PFSK-1 (cell line): ENCODE measurements at regions not wholly inside any gene's neighbourhood (a gene's known extent, or its start where the extent isn't known, plus 50 kb on each side); places are given as distances from the start of the nearest gene placed in this dataset.

Experiments used
- FOXP2 ChIP-seq: optimal IDR thresholded peaks from 2 replicates; pipeline ENCODE3; 2011; ENCODE audit warnings: borderline replicate concordance, control low read depth, inconsistent platforms; ENCODE audit not compliant: insufficient read depth; ENCODE audit errors: extremely low read length, extremely low read depth
- POLR2AphosphoS5 ChIP-seq: IDR thresholded peaks from 2 replicates; pipeline ENCODE4 v1.6.1; 2012; ENCODE audit warnings: low read depth, mild to moderate bottlenecking, control low read depth, low read length, moderate library complexity
- REST ChIP-seq, 2 experiments: IDR thresholded peaks; 2 replicates each; pipeline versions ENCODE4 v1.6.1 to v1.8.0; 2011 to 2012; ENCODE audit warnings: low read depth in 2 of 2, low read length in 2 of 2, control low read depth in 1 of 2, inconsistent platforms in 1 of 2, mild to moderate bottlenecking in 1 of 2, moderate library complexity in 1 of 2; ENCODE audit not compliant: insufficient read depth in 1 of 2
- SIN3A ChIP-seq: IDR thresholded peaks from 2 replicates; pipeline ENCODE4 v1.6.1; 2012; ENCODE audit warnings: mild to moderate bottlenecking, low read length, moderate library complexity, borderline replicate concordance; ENCODE audit not compliant: insufficient read depth

DNA sequence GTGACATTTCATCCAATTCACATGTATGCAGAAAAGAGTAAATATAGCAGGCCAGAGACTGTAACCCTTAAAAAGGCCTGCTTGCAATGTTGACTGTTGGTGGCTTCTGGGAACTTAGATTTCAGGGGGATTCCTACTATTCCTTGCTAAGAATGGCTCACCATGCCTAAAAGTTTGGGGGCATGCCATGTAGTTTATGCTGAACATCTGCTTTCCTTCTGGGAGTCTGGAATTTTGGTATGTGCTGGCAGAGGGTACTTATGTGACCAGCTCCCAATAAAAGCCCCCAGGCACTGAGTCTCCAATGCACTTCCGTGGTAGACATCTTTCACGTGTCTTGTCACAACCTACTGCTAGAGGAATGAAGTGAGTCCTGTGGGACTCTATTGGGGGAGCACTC is 88.4 kb upstream of the PCDH8 start:
- TF ChIP-seq POLR2AphosphoS5 = no peak
- TF ChIP-seq FOXP2 = no peak
- TF ChIP-seq REST (IDR thresholded peaks at IDR 0.05; ENCODE audit: insufficient read depth in 1 of 2, low read depth in 2 of 2, low read length in 2 of 2) = no peak
- TF ChIP-seq SIN3A = no peak
